SK-N-SH (cell line): ENCODE measurements at regions not wholly inside any gene's neighbourhood (a gene's known extent, or its start where the extent isn't known, plus 50 kb on each side); places are given as distances from the start of the nearest gene placed in this dataset.

ENCODE experiments used
- CTCF ChIA-PET: fragments of 300-600, 350-600 bp; formaldehyde crosslinking; extraction: SDS; loops from one replicate; lab custom pipeline; 2021; lab: Yijun Ruan, JAX
- POLR2A ChIA-PET: fragments of 350-600 bp; sonication (Branson Sonifier 250); formaldehyde crosslinking; extraction: SDS; loops from one replicate; lab custom pipeline; 2020; ENCODE audit warnings: antibody characterized with exemption, inconsistent platforms; lab: Yijun Ruan, JAX
- DNase-seq: peaks from one replicate; pipeline ENCODE4 v3.0.0; 2012
- H2AFZ ChIP-seq: fragments of 200-600 bp; sonication (generic); 2 replicates; pipeline ENCODE4 v1.8.1; 2016; ENCODE audit warnings: antibody characterized with exemption, mild to moderate bottlenecking, low read depth
- H3F3A ChIP-seq: fragments of 200-600 bp; sonication (generic); replicated peaks from 2 replicates; pipeline ENCODE3; 2016; ENCODE audit warnings: antibody characterized with exemption, mild to moderate bottlenecking; ENCODE audit not compliant: insufficient read depth
- H3K27ac ChIP-seq, 2 experiments: fragments of 200-500 bp in 1 of 2; fragments of 200-600 bp in 1 of 2; sonication (Bioruptor generic) in 1 of 2; sonication (generic), shearing (Covaris generic) in 1 of 2; 2 replicates each; pipeline versions ENCODE4 v1.5.1 to v1.6.1; 2014 to 2016; ENCODE audit warnings: low read depth in 2 of 2, inconsistent platforms in 1 of 2, low read length in 1 of 2, mild to moderate bottlenecking in 1 of 2, mixed read lengths in 1 of 2
- H3K27me3 ChIP-seq: fragments of 200-600 bp; sonication (generic), shearing (Covaris generic); 2 replicates; pipeline ENCODE4 v1.6.1; 2016; ENCODE audit warnings: mixed run types; ENCODE audit not compliant: insufficient read depth
- H3K36me3 ChIP-seq, 2 experiments: fragments of 200-500 bp in 1 of 2; fragments of 200-600 bp in 1 of 2; sonication (Bioruptor generic) in 1 of 2; sonication (generic) in 1 of 2; replicated peaks in 1 of 2; 2 replicates each; pipeline versions ENCODE3 to v1.5.1; 2014 to 2016; ENCODE audit warnings: low read length in 1 of 2, mild to moderate bottlenecking in 1 of 2; ENCODE audit not compliant: insufficient read depth in 2 of 2, control insufficient read depth in 1 of 2
- H3K4me1 ChIP-seq, 2 experiments: fragments of 200-500 bp in 1 of 2; fragments of 200-600 bp in 1 of 2; sonication (Bioruptor generic) in 1 of 2; sonication (generic), shearing (Covaris generic) in 1 of 2; 2 replicates each; pipeline versions ENCODE4 v1.5.1 to v1.6.1; 2014 to 2016; ENCODE audit warnings: low read depth in 1 of 2, low read length in 1 of 2, mixed run types in 1 of 2; ENCODE audit not compliant: insufficient read depth in 2 of 2, control insufficient read depth in 1 of 2
- H3K4me2 ChIP-seq: fragments of 200-600 bp; sonication (generic), shearing (Covaris generic); 2 replicates; pipeline ENCODE4 v1.6.1; 2017; ENCODE audit warnings: mixed run types
- H3K4me3 ChIP-seq, 2 experiments: fragments of 200-500 bp in 1 of 2; fragments of 200-600 bp in 1 of 2; sonication (Bioruptor generic) in 1 of 2; sonication (generic), shearing (Covaris generic) in 1 of 2; 2 replicates each; pipeline versions ENCODE4 v1.5.1 to v1.8.1; 2014 to 2016; ENCODE audit warnings: low read depth in 2 of 2, inconsistent platforms in 1 of 2, low read length in 1 of 2, mild to moderate bottlenecking in 1 of 2, mixed read lengths in 1 of 2, moderate library complexity in 1 of 2
- H3K79me2 ChIP-seq: fragments of 200-600 bp; sonication (generic); 2 replicates; pipeline ENCODE4 v1.8.1; 2017; ENCODE audit warnings: mild to moderate bottlenecking; ENCODE audit not compliant: insufficient read depth
- H3K9ac ChIP-seq: fragments of 200-600 bp; sonication (generic); 2 replicates; pipeline ENCODE4 v1.6.1; 2017; ENCODE audit warnings: mixed run types
- H3K9me2 ChIP-seq: fragments of 200-600 bp; sonication (generic); 2 replicates; pipeline ENCODE4 v1.6.1; 2017; ENCODE audit warnings: mixed run types
- H3K9me3 ChIP-seq: fragments of 200-600 bp; sonication (generic); 2 replicates; pipeline ENCODE4 v1.6.1; 2017; ENCODE audit warnings: mixed run types, mild to moderate bottlenecking, moderate library complexity
- H4K20me1 ChIP-seq: fragments of 200-600 bp; sonication (generic); 2 replicates; pipeline ENCODE4 v1.6.1; 2017; ENCODE audit warnings: mild to moderate bottlenecking, mixed run types; ENCODE audit not compliant: insufficient read depth
- CHD2 ChIP-seq: fragments of 150-350 bp; IDR thresholded peaks from 2 replicates; pipeline ENCODE4 v1.6.1; 2018; ENCODE audit warnings: low read length; ENCODE audit not compliant: partially characterized antibody
- CTCF ChIP-seq: fragments of 200-600 bp; sonication (generic); IDR thresholded peaks from 2 replicates; pipeline ENCODE4 v1.6.1; 2017; ENCODE audit warnings: antibody characterized with exemption, mild to moderate bottlenecking, moderate library complexity
- EZH2phosphoT487 ChIP-seq: fragments of 200-600 bp; sonication (generic); IDR thresholded peaks from 2 replicates; pipeline ENCODE4 v1.6.1; 2017; ENCODE audit warnings: low read depth, mixed run types, mild to moderate bottlenecking, antibody characterized with exemption, moderate library complexity, borderline replicate concordance
- FOSL2 ChIP-seq: IDR thresholded peaks from 2 replicates; pipeline ENCODE4 v1.4.0; 2012; ENCODE audit warnings: low read depth, mild to moderate bottlenecking, moderate library complexity, borderline replicate concordance
- FOXJ3 ChIP-seq: sonication (generic); formaldehyde crosslinking; IDR thresholded peaks from 2 replicates; pipeline ENCODE4 v1.5.1; 2020; ENCODE audit warnings: mild to moderate bottlenecking, missing genetic modification reagents
- GABPA ChIP-seq: IDR thresholded peaks from 2 replicates; pipeline ENCODE4 v1.4.0; 2012; ENCODE audit warnings: low read depth, mild to moderate bottlenecking
- MEF2A ChIP-seq: IDR thresholded peaks from 2 replicates; pipeline ENCODE4 v1.4.0; 2012; ENCODE audit warnings: low read depth, borderline replicate concordance
- MXI1 ChIP-seq: IDR thresholded peaks from 2 replicates; pipeline ENCODE4 v1.6.1; 2012; ENCODE audit warnings: mild to moderate bottlenecking, low read depth, low read length, improper control_type of control experiment
- NFIC ChIP-seq: IDR thresholded peaks from 2 replicates; pipeline ENCODE4 v1.4.0; 2012; ENCODE audit warnings: borderline replicate concordance
- NRF1 ChIP-seq: IDR thresholded peaks from 2 replicates; pipeline ENCODE4 v1.6.1; 2012; ENCODE audit warnings: low read depth, mild to moderate bottlenecking, low read length
- PBX3 ChIP-seq: IDR thresholded peaks from 2 replicates; pipeline ENCODE4; 2012
- POLR2AphosphoS5 ChIP-seq: IDR thresholded peaks from 2 replicates; pipeline ENCODE4 v1.6.1; 2012; ENCODE audit warnings: low read depth, low read length
- RAD21 ChIP-seq: IDR thresholded peaks from 2 replicates; pipeline ENCODE4 v1.6.1; 2012; ENCODE audit warnings: mild to moderate bottlenecking, low read length
- RCOR1 ChIP-seq: fragments of 150-350 bp; IDR thresholded peaks from 2 replicates; pipeline ENCODE4 v1.6.1; 2017; ENCODE audit warnings: antibody characterized with exemption, low read length
- REST ChIP-seq: IDR thresholded peaks from 2 replicates; pipeline ENCODE4 v1.6.1; 2012; ENCODE audit warnings: mild to moderate bottlenecking, low read depth, low read length, moderate library complexity
- RXRA ChIP-seq: IDR thresholded peaks from 2 replicates; pipeline ENCODE4 v1.4.0; 2012; ENCODE audit warnings: low read depth, mild to moderate bottlenecking, borderline replicate concordance
- SIN3A ChIP-seq: IDR thresholded peaks from 2 replicates; pipeline ENCODE4 v1.6.1; 2012; ENCODE audit warnings: low read depth, mild to moderate bottlenecking, low read length, moderate library complexity, borderline replicate concordance
- SMC3 ChIP-seq: IDR thresholded peaks from 2 replicates; pipeline ENCODE4 v1.6.1; 2012; ENCODE audit warnings: low read depth, low read length, improper control_type of control experiment
- TAF1 ChIP-seq: IDR thresholded peaks from 2 replicates; pipeline ENCODE4 v1.6.1; 2012; ENCODE audit warnings: low read depth, mild to moderate bottlenecking, low read length, moderate library complexity, borderline replicate concordance
- TCF12 ChIP-seq: IDR thresholded peaks from 2 replicates; pipeline ENCODE4 v1.4.0; 2012
- TEAD4 ChIP-seq: IDR thresholded peaks from 2 replicates; pipeline ENCODE4 v1.4.0; 2012; ENCODE audit warnings: mild to moderate bottlenecking, borderline replicate concordance; ENCODE audit not compliant: insufficient read depth
- YY1 ChIP-seq: IDR thresholded peaks from 2 replicates; pipeline ENCODE4 v1.4.0; 2012; ENCODE audit warnings: low read depth, mild to moderate bottlenecking
- ZBTB33 ChIP-seq: IDR thresholded peaks from 2 replicates; pipeline ENCODE4 v1.4.0; 2012; ENCODE audit warnings: low read depth, borderline replicate concordance
- WGBS: methylation state at CpG from one replicate; pipeline ENCODE4 v1.1.6; 2017; ENCODE audit warnings: low lambda C conversion rate; 5-methylcytosine and 5-hydroxymethylcytosine counted together
- TF ChIP-seq, protein P1 (sequence below): IDR thresholded peaks from 2 replicates; pipeline ENCODE4 v1.4.0; 2012; ENCODE audit warnings: low read depth, borderline replicate concordance
- TF ChIP-seq, protein P2 (sequence below): fragments of 150-350 bp; IDR thresholded peaks from 2 replicates; pipeline ENCODE4 v1.6.1; 2016; ENCODE audit warnings: mild to moderate bottlenecking, low read depth, low read length

- DNase-seq: no peak
- Histone ChIP-seq H3K4me1 (no peaks in the 10 kb centered on the region; a peak in 1 of 4 replicates), H3F3A (peaks cover 14% of the 10 kb centered on the region), H3K9me2 (no peaks in the 10 kb centered on the region), H3K27me3 (no peaks in the 10 kb centered on the region), H3K4me3 (no peak overlapping the region), H3K9me3 (no peaks in the 10 kb centered on the region; the same call in 1 of the 2 replicates), H3K9ac (no peak overlapping the region), H3K36me3 (no peaks in the 10 kb centered on the region), H4K20me1 (no peaks in the 10 kb centered on the region), H3K79me2 (no peaks in the 10 kb centered on the region), H3K27ac (peak overlapping the region in 1 of 2 experiments; percentile 83; a peak in 1 of 4 replicates), H3K4me2 (no peak overlapping the region), H2AFZ (no peak overlapping the region)
- 4% methylated on average over 1 of the region's 1 CpG for WGBS
- POLR2A ChIA-PET: no interaction called here
- CTCF ChIA-PET: no interaction called here
- TF ChIP-seq RCOR1 (no peak), NFIC (no peak; the same call in 1 of the 2 replicates), REST (no peak), PBX3 (peak; percentile 59), TCF12 (peak; percentile 90), GABPA (no peak), FOSL2 (peak; percentile 79), YY1 (no peak), MEF2A (no peak), SMC3 (no peak; the same call in 1 of the 2 replicates), MXI1 (no peak), RAD21 (no peak), CHD2 (no peak), NRF1 (no peak), FOXJ3 (CRISPR knock-in tag) (no peak), TAF1 (no peak), SIN3A (no peak), TEAD4 (0 out of 2 replicates have a peak, but pooled peaks have one; percentile 24), ZBTB33 (no peak), RXRA (no peak), CTCF (no peak), EZH2phosphoT487 (no peak), POLR2AphosphoS5 (no peak; the same call in 1 of the 2 replicates)
- TF ChIP-seq, protein P1, sequence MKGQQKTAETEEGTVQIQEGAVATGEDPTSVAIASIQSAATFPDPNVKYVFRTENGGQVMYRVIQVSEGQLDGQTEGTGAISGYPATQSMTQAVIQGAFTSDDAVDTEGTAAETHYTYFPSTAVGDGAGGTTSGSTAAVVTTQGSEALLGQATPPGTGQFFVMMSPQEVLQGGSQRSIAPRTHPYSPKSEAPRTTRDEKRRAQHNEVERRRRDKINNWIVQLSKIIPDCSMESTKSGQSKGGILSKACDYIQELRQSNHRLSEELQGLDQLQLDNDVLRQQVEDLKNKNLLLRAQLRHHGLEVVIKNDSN: no peak
- TF ChIP-seq, protein P2, sequence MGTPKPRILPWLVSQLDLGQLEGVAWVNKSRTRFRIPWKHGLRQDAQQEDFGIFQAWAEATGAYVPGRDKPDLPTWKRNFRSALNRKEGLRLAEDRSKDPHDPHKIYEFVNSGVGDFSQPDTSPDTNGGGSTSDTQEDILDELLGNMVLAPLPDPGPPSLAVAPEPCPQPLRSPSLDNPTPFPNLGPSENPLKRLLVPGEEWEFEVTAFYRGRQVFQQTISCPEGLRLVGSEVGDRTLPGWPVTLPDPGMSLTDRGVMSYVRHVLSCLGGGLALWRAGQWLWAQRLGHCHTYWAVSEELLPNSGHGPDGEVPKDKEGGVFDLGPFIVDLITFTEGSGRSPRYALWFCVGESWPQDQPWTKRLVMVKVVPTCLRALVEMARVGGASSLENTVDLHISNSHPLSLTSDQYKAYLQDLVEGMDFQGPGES: no peak
These were observed 93.1 kb upstream of the ZDHHC17 start for GRCh38 chr12:76670776-76671175.
